Ishikawa (cell line): ENCODE measurements at regions not wholly inside any gene's neighbourhood (a gene's known extent, or its start where the extent isn't known, plus 50 kb on each side); places are given as distances from the start of the nearest gene placed in this dataset.

Source experiments
- CEBPB ChIP-seq: IDR thresholded peaks from 2 replicates; pipeline ENCODE4 v1.6.1; 2012
- CREB1 ChIP-seq: IDR thresholded peaks from 2 replicates; pipeline ENCODE4 v1.6.1; 2012; ENCODE audit warnings: low read depth
- NFIC ChIP-seq: IDR thresholded peaks from 2 replicates; pipeline ENCODE4 v1.6.1; 2012
- RAD21 ChIP-seq: IDR thresholded peaks from 2 replicates; pipeline ENCODE4 v1.6.1; 2012; ENCODE audit warnings: low read depth
- REST ChIP-seq: IDR thresholded peaks from 2 replicates; pipeline ENCODE4 v1.6.1; 2012; ENCODE audit warnings: low read depth, mild to moderate bottlenecking
- TAF1 ChIP-seq: IDR thresholded peaks from 2 replicates; pipeline ENCODE4 v1.6.1; 2012; ENCODE audit warnings: low read depth, mild to moderate bottlenecking
- TCF12 ChIP-seq: IDR thresholded peaks from 2 replicates; pipeline ENCODE4 v1.6.1; 2012; ENCODE audit warnings: low read depth
- YY1 ChIP-seq: IDR thresholded peaks from 2 replicates; pipeline ENCODE4 v1.6.1; 2012; ENCODE audit warnings: low read depth
- TF ChIP-seq, protein P1 (sequence below): IDR thresholded peaks from 2 replicates; pipeline ENCODE4 v1.6.1; 2012

- TF ChIP-seq YY1 = no peak
- TF ChIP-seq CREB1 = no peak
- TF ChIP-seq TCF12 = no peak
- TF ChIP-seq CEBPB = no peak
- TF ChIP-seq, protein P1, sequence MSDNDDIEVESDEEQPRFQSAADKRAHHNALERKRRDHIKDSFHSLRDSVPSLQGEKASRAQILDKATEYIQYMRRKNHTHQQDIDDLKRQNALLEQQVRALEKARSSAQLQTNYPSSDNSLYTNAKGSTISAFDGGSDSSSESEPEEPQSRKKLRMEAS = no peak
- no peak for TF ChIP-seq REST
- TF ChIP-seq RAD21 = no peak
- no peak for TF ChIP-seq TAF1
- no peak for TF ChIP-seq NFIC
Measured at GRCh38 chr18:59963229-59963628, 63.4 kb downstream of the PMAIP1 start.
